ENCODE measurements at regions not wholly inside any gene's neighbourhood (a gene's known extent, or its start where the extent isn't known, plus 50 kb on each side); places are given as distances from the start of the nearest gene placed in this dataset.
"Not testable (repeated sequence)": the region's sequence is repeated elsewhere in the genome, so short reads cannot be mapped to it uniquely, and the experiment has no call there.

DNA sequence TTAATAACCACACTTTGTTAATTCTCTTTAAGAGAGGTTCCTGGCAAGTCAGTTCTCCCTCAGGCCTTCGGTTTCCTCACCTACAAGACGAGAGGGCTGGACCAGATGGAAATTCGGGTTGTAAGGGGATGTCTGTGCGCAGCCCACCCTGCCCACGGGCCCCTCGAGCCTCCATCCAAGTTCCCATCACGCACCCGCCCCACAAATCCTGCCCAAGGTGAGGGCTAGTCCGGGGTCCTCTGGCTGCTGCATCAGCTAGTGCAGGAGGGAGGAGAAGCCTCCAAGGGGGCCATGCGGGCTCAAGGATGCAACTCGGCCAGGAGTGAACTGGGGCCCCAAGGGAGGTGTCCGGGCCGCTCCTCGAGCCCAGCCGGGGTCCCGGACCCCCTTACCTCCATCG lies 169.6 kb upstream of the TP53TG3 start:
- DNase-seq (ENCODE audit: low read depth) = not testable (repeated sequence)

DNA sequence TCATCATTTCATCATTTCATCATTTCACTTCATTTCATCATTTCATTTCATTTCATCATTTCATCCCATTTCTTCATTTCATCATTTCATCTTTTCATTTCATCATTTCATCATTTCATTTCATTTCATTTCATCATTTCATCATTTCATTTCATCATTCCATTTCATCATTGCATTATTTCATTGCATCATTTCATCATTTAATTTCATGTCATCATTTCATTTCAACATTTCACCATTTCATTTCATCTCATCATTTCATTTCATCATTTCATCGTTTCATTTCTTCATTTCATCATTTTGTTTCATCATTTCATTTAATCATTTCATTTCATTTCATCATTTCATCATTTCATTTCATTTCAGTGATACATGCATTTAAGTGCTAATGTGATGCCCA lies 166.9 kb upstream of the TP53TG3 start:
- DNase-seq (ENCODE audit: low read depth) = not testable (repeated sequence)

DNA sequence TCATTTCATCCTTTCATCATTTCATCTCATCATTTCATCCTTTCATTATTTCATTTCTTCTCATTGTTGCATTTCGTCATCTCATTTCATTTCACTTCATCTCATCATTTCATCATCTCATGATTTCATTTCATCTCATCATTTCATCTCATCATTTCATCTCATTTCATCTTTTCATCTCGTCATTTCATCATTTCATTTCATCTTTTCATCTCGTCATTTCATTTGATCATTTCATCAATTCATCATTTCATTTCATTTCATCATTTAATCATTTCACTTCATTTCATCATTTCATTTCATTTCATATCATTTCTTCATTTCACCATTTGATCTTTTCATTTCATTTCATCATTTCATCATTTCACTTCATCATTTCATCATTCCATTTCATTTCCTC lies 131.3 kb upstream of the TP53TG3 start:
- not testable (repeated sequence) for DNase-seq (ENCODE audit: low read depth)

DNA sequence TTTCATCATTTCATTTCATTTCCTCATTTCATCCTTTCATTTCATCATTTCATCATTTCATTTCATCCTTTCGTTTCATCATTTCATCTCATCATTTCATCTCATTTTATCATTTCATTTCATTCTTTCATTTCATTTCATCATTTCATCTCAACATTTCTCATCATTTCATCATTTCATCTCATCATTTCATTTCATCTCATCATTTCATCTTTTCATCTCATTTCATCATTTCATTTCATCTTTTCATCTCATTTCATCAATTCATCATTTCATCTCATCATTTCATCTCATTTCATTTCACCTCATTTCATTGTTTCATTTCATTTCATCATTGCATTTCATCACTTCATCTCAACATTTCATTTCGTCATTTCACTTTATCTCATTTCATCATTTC lies 129.7 kb upstream of the TP53TG3 start:
- DNase-seq (ENCODE audit: low read depth) = not testable (repeated sequence)
